Stomach smooth muscle (tissue), 2 donors: ENCODE measurements at regions not wholly inside any gene's neighbourhood (a gene's known extent, or its start where the extent isn't known, plus 50 kb on each side); places are given as distances from the start of the nearest gene placed in this dataset.

Experiments used
- H3K27ac ChIP-seq: one replicate; pipeline ENCODE4 v1.7.0; 2013; ENCODE audit warnings: mild to moderate bottlenecking, low read length, inconsistent platforms
- H3K27me3 ChIP-seq, 2 donors: one replicate each; pipeline ENCODE4 v1.7.0; 2013; ENCODE audit warnings: low read length in 2 of 2; ENCODE audit not compliant: insufficient read depth in 2 of 2, control insufficient read depth in 1 of 2
- H3K36me3 ChIP-seq, 2 donors: one replicate each; pipeline ENCODE4 v1.7.0; 2013; ENCODE audit warnings: low read length in 2 of 2; ENCODE audit not compliant: control insufficient read depth in 2 of 2, insufficient read depth in 2 of 2
- H3K4me1 ChIP-seq: one replicate; pipeline ENCODE4 v1.7.0; 2013; ENCODE audit warnings: low read length; ENCODE audit not compliant: control insufficient read depth, insufficient read depth
- H3K4me3 ChIP-seq, 2 donors: one replicate each; pipeline ENCODE4 v1.7.0; 2013; ENCODE audit warnings: low read length in 2 of 2
- H3K9ac ChIP-seq, 2 donors: one replicate each; pipeline ENCODE4 v1.7.0; 2013; ENCODE audit warnings: low read length in 2 of 2, mild to moderate bottlenecking in 1 of 2
- H3K9me3 ChIP-seq, 2 donors: one replicate each; pipeline ENCODE4 v1.7.0; 2013; ENCODE audit warnings: low read length in 2 of 2; ENCODE audit not compliant: control insufficient read depth in 2 of 2
- donor health status: healthy.
- donor health status: Pancreatic carcinoma.

DNA sequence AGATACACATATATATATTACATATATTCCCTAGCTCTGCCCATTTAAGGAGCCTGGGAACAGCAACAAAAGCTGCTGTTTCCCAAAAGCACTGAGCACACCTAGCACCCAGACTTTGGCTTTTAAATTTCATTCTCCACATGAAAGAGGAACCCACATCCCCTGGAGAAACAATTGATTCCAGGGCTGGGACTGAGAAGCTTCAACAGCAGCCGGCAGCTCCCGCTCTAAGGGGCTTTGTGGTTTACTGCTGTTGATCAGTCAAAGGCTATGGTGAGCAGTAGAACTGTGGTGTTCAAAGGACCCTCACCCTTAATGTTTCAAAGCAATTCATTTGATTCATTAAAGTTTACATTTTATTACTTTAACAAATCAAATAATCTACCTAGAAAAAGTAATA is 83.3 kb upstream of the SLC66A3 start:
- Histone ChIP-seq H3K9ac (no peak overlapping the region), H3K27me3 (peaks cover 15 to 17% of the 10 kb centered on the region in 2 donors), H3K9me3 (peaks cover 0 to 3% of the 10 kb centered on the region in 2 donors), H3K4me3 (no peak overlapping the region), H3K36me3 (no peaks in the 10 kb centered on the region), H3K27ac (no peak overlapping the region), H3K4me1 (no peaks in the 10 kb centered on the region)

GRCh38 chr2:11072550-11072949 is 82.7 kb upstream of the SLC66A3 start:
- peaks cover 0 to 3% of the 10 kb centered on the region in 2 donors for H3K9me3 ChIP-seq
- H3K4me1 ChIP-seq: no peaks in the 10 kb centered on the region
- H3K4me3 ChIP-seq: no peak overlapping the region
- no peak overlapping the region for H3K27ac ChIP-seq
- H3K27me3 ChIP-seq: peaks cover 14 to 15% of the 10 kb centered on the region in 2 donors
- no peaks in the 10 kb centered on the region for H3K36me3 ChIP-seq
- no peak overlapping the region for H3K9ac ChIP-seq

- H3K4me1 ChIP-seq: no peaks in the 10 kb centered on the region
- no peak overlapping the region for H3K4me3 ChIP-seq
- H3K27me3 ChIP-seq: peaks cover 14 to 15% of the 10 kb centered on the region in 2 donors
- no peak overlapping the region for H3K9ac ChIP-seq
- no peaks in the 10 kb centered on the region for H3K36me3 ChIP-seq
- peaks cover 0 to 7% of the 10 kb centered on the region in 2 donors for H3K9me3 ChIP-seq
- no peak overlapping the region for H3K27ac ChIP-seq
Observed at GRCh38 chr2:11073251-11073650, 82.0 kb upstream of the SLC66A3 start.

DNA sequence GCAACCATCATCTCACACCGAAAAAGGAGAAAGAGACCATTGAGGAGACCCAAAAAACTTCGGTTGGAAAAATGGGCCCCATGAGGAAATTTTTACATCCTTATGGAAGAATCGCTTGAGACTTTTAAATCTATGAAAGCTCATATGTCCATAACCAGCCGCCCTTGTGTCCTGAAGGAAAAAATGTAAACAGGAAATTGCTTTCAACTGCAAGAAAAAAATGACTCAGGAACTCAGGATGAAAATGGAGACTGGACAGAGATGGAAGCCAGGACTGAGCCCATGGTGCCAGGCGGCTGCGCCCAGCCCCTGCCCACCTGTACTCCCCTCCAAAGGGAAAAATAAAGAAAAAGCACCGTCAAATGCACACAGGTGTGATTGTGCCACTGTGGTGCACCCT is 81.5 kb upstream of the SLC66A3 start:
- Histone ChIP-seq H3K36me3 (no peaks in the 10 kb centered on the region), H3K9me3 (peaks cover 0 to 7% of the 10 kb centered on the region in 2 donors), H3K4me1 (no peaks in the 10 kb centered on the region), H3K4me3 (no peak overlapping the region), H3K9ac (no peak overlapping the region), H3K27me3 (peaks cover 13 to 15% of the 10 kb centered on the region in 2 donors), H3K27ac (no peak overlapping the region)

GRCh38 chr2:11074246-11074820 is 80.9 kb upstream of the SLC66A3 start:
- H3K9me3 ChIP-seq: peaks cover 0 to 7% of the 10 kb centered on the region in 2 donors
- no peak overlapping the region for H3K9ac ChIP-seq
- H3K27me3 ChIP-seq: peaks cover 10 to 15% of the 10 kb centered on the region in 2 donors
- no peaks in the 10 kb centered on the region for H3K36me3 ChIP-seq
- no peak overlapping the region for H3K27ac ChIP-seq
- H3K4me1 ChIP-seq: no peaks in the 10 kb centered on the region
- no peak overlapping the region for H3K4me3 ChIP-seq

DNA sequence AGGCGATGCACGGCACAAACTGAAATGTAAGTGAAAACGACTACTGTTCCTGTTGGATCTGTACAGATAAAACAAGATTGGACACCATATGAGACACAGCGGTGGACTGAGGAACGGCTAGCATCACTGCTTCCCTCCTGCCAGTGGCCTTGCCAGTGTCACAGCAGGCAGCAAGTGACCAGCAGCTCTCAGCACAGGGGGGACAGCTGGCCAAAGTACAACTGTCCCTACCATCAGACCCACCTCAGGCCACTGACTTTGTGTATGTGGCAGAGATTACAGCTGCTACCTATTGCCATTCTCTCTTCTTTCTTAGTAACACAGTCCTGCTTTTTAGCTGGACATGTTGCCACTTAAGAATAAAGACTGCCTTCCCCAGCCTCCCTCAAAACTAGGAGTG is 80.0 kb upstream of the SLC66A3 start:
- Histone ChIP-seq H3K27me3 (peaks cover 8 to 15% of the 10 kb centered on the region in 2 donors), H3K9ac (no peak overlapping the region), H3K27ac (no peak overlapping the region), H3K9me3 (peaks cover 0 to 7% of the 10 kb centered on the region in 2 donors), H3K4me1 (no peaks in the 10 kb centered on the region), H3K36me3 (no peaks in the 10 kb centered on the region), H3K4me3 (no peak overlapping the region)

DNA sequence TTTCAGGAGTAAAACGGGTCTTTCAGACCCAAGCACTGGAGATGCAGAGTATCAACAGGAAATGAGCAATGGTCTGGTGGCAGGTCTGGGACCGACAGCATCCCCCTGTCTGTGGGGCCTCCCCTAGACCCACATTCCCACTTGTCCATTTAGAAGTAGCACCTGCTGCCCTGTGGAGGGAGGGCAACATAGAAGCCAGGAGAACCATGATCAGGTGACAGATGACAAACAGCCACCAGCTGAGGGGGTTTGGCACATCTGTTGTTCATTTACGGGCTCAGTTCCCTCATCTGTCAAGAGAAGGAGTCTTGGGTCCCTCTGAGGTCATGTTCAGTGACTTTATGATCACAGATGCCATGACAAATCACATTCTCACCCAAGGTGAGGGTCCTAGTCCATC is 77.9 kb upstream of the SLC66A3 start:
- Histone ChIP-seq H3K9ac (no peak overlapping the region), H3K4me3 (no peak overlapping the region), H3K36me3 (no peaks in the 10 kb centered on the region), H3K9me3 (peaks cover 0 to 7% of the 10 kb centered on the region in 2 donors), H3K27ac (no peak overlapping the region), H3K27me3 (peaks cover 8 to 12% of the 10 kb centered on the region in 2 donors), H3K4me1 (no peaks in the 10 kb centered on the region)

GRCh38 chr2:11079136-11079824 is 76.0 kb upstream of the SLC66A3 start:
- Histone ChIP-seq H3K27ac (no peak overlapping the region), H3K9ac (no peak overlapping the region), H3K36me3 (no peaks in the 10 kb centered on the region), H3K4me1 (no peaks in the 10 kb centered on the region), H3K4me3 (no peak overlapping the region), H3K27me3 (peaks cover 4 to 5% of the 10 kb centered on the region in 2 donors), H3K9me3 (peaks cover 0 to 7% of the 10 kb centered on the region in 2 donors)

- Histone ChIP-seq H3K9me3 (peaks cover 0 to 7% of the 10 kb centered on the region in 2 donors), H3K36me3 (no peaks in the 10 kb centered on the region), H3K4me1 (no peaks in the 10 kb centered on the region), H3K9ac (no peak overlapping the region), H3K4me3 (no peak overlapping the region), H3K27ac (no peak overlapping the region), H3K27me3 (no peaks in the 10 kb centered on the region)
Observed at GRCh38 chr2:11080253-11081115, 74.8 kb upstream of the SLC66A3 start.

DNA sequence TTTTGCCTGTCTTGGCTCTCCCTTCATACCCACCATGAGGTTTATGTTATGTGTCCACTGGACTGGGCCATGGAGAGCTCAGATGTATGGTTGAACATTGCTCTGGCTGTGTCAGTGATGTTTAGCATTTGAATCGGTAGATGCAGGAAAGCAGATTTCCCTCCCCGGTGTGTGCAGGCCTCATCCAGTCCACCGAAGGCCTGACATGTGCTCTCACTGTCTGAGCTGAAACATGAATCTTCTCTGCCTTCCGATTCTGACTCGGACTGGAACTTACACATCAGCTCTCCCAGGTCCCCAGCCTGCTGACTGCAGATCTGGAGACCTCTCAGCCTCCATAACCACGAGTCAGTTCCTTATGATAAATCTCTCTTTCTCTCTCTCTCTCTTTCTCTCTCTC is 72.4 kb upstream of the SLC66A3 start:
- Histone ChIP-seq H3K36me3 (no peaks in the 10 kb centered on the region), H3K4me1 (no peaks in the 10 kb centered on the region), H3K4me3 (no peak overlapping the region), H3K9me3 (peaks cover 0 to under 1% of the 10 kb centered on the region in 2 donors), H3K27ac (no peak overlapping the region), H3K27me3 (no peaks in the 10 kb centered on the region), H3K9ac (no peak overlapping the region)
